ENCODE measurements at regions not wholly inside any gene's neighbourhood (a gene's known extent, or its start where the extent isn't known, plus 50 kb on each side); places are given as distances from the start of the nearest gene placed in this dataset.
"Not testable (repeated sequence)": the region's sequence is repeated elsewhere in the genome, so short reads cannot be mapped to it uniquely, and the experiment has no call there.

GRCh38 chr11:86749821-86750401 is 50.4 kb upstream of the PRSS23 start:
- DNase-seq = no peak

- DNase-seq = peak; percentile 46
These were observed 51.0 kb upstream of the PRSS23 start for GRCh38 chr11:86749376-86749775.

DNA sequence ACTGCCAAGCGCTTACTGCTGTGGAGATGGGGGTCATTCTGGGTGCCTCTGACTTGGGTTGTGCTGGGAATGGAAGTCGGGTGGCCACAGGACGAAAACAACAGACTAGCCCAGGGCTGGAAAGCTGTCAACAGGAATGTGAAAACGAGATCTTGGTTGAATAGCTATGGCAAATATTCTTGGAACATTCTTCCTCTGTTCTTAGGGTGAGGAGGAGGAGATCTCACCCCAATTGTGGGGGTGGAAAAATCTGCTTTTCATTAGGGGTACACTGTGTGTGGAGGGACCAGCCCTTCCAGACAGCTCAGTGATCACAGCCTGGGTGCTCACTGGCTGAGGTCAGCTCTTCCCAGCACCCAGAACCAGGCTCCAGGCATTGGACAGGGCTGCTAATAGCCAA is 52.0 kb upstream of the PRSS23 start:
- peak; percentile 44 for DNase-seq

DNA sequence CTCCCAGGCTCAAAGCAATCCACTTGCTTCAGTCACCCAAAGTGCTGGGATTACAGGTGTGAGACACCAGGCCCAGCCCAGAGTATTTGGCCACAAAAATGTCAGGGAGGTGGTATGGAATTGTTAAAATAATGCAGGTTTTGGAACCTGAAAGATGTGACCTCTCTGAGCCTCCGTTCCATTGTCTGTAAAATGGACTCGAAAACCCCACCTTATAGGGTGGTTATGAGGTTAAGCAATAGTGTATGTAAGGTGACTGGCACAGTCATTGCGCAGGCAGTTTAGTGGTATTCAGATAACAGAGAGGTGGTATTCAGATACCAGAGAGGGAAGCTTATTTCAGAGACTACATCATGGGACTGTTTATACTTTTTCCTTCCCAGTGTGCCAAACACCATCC is 52.5 kb upstream of the PRSS23 start:
- peak; percentile 82 for DNase-seq

GRCh38 chr11:86746514-86746913 is 53.8 kb upstream of the PRSS23 start:
- DNase-seq = peak; percentile 31

- peak; percentile 59 for DNase-seq
These were observed 54.8 kb upstream of the PRSS23 start for GRCh38 chr11:86745571-86745970.

DNA sequence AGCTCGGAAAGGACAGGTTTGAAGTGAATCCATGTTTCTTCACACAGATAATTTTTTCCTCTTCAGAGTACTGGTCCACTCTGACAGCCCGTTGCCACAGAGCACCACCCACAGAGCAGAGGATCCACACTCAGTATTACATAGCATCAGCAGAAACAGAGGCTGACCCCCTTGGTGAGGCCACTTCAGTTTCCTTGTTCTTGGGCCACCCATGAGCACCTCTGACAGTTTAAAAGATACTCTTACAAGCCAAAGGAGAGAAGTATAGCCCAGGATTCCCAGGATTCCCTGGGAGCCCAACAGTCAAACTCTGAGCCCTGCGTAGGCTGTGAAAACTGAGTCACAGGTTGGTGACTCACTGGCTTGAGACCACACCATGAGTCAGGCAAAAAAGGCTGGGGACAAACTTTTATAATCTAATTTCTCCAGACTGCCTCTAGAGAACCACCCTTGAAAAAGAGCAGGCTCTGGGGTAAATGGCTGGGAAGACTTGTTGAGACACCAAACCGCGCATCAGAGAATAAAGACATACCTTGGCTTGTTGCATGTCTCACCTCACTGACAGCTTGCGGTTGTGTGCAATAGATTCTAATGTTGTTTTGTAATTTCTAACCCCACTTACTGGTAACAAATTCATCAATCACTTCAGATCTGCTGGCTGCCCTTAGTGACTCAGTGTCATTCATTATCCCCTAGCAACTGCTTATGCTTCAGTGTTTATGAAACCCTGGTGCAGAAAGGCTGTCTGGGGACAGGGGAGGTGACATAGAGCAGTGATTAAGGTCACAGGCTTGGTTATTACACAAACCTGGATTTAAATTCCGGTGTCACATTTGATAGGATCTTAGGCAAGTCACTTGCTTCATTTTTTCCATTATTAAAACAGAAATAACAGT is 56.9 kb upstream of the PRSS23 start:
- DNase-seq = peak; percentile 94

DNA sequence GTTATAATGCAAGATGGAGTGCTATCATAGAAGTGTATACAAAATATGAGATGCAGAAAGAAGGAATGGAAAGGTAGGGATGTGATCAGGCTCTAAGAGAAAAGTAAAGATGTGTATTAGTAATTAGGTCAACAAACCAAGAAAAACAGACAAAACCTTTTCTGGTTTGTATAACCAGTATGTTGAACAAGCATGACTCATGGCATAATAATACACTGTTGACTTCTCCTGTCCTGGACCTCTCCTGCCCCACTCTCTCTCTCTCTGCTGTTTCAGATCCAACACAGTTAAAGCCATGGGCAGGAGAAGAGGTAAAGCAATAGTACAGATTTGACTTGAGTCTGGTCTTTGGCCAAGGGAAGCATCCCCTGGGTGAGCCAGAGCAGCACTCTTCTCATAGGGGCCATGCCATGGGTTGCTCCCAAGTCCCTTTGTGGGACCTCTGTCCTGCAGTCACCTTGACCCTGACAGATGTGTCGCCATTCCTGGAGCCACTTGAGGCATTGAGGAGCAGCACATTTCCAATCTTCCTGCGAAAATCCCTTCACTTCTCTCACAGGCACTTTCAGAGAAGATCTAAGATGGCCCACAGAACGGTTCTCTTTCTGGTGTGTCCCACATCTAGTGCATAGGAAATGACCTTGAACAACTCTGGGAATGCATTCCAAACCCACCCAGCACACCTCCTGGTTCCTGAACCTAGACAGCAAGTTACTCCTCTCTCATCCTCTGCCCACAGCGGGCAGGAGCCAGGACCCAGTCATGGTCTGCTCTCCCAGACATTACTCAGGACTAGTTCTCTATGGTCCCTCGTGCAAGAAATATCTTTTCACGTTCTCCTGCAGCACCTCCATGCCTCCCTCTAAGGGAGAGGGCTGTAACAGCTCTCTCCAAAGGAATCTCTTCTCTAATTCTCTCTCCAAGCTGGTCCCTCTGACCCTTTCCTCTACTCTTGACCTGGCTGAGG is 58.2 kb upstream of the PRSS23 start:
- DNase-seq = peak; percentile 66

- no peak for DNase-seq
These were observed 58.9 kb upstream of the PRSS23 start for GRCh38 chr11:86741484-86741835.

- DNase-seq = peak; percentile 97
These were observed 59.5 kb upstream of the PRSS23 start for GRCh38 chr11:86740628-86741483.

DNA sequence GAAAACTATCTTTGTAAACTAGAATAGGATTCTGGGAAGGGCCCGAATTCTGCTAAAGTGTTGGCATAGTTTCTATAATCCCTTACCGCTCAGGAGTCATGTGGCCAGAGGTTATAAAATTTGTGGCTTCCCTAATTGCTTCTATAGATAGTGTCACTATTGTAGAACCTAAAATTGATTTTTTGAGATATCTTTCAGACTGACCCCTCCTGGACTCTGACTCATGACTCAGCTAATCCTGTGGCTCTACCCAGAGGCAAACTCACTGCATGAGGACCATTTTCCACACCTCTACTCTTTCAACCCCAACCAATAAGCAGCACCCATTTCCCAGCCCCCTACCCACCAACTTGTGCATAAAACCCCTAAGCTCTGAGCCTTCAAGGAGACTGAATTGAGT is 61.8 kb upstream of the PRSS23 start:
- no peak for DNase-seq

DNA sequence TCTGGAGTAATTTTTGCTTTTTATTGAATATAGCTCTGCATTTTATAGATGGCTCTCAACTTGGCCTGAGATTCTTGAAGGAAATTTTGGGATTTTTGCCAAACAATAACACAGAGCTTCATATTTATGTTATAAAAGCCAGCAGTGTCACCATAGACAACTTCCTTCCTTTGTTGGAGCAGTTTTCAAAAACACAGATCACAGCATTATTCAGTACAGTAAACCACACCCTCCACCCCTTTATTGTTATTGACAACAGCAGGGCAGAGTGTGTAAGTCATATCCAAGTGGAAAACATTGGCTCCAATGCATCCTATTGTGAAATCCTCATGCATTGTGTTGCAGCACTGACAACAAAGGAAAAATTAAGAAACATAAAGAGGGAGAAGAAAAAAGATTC is 62.6 kb upstream of the PRSS23 start:
- DNase-seq = no peak

- no peak for DNase-seq
These were observed 63.1 kb upstream of the PRSS23 start for GRCh38 chr11:86737230-86737629.

GRCh38 chr11:86736291-86737143 is 63.8 kb upstream of the PRSS23 start:
- DNase-seq = no peak

- DNase-seq = peak; percentile 77
These were observed 63.3 kb upstream of the ME3 start for GRCh38 chr11:86735451-86736290.

DNA sequence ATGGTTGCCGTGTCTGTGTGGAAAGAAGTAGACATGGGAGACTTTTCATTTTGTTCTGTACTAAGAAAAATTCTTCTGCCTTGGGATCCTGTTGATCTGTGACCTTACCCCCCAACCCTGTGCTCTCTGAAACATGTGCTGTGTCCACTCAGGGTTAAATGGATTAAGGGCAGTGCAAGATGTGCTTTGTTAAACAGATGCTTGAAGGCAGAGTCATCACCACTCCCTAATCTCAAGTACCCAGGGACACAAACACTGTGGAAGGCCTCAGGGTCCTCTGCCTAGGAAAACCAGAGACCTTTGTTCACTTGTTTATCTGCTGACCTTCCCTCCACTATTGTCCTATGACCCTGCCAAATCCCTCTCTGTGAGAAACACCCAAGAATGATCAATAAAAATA is 60.3 kb upstream of the ME3 start:
- not testable (repeated sequence) for DNase-seq

- not testable (repeated sequence) for DNase-seq
These were observed 59.9 kb upstream of the ME3 start for GRCh38 chr11:86732286-86732685.

GRCh38 chr11:86729576-86729975 is 57.2 kb upstream of the ME3 start:
- DNase-seq = not testable (repeated sequence)

GRCh38 chr11:86728562-86728961 is 56.1 kb upstream of the ME3 start:
- no peak for DNase-seq

GRCh38 chr11:86726770-86727504 is 54.5 kb upstream of the ME3 start:
- DNase-seq = no peak
